OCI-LY1 (cell line): ENCODE measurements at regions not wholly inside any gene's neighbourhood (a gene's known extent, or its start where the extent isn't known, plus 50 kb on each side); places are given as distances from the start of the nearest gene placed in this dataset.
"Not testable (repeated sequence)": the region's sequence is repeated elsewhere in the genome, so short reads cannot be mapped to it uniquely, and the experiment has no call there.

ENCODE experiments used
- H2AFZ ChIP-seq: fragments of 200-600 bp; sonication (generic), shearing (Covaris generic); 2 replicates; pipeline ENCODE4 v1.6.0; 2014; ENCODE audit warnings: antibody characterized with exemption, mild to moderate bottlenecking, low read length
- H3F3A ChIP-seq: fragments of 200-600 bp; sonication (generic), shearing (Covaris generic); 2 replicates; pipeline ENCODE4 v1.6.0; 2014; ENCODE audit warnings: mild to moderate bottlenecking, antibody characterized with exemption, low read length, moderate library complexity; ENCODE audit not compliant: insufficient read depth
- H3K27ac ChIP-seq: fragments of 200-600 bp; sonication (generic); 2 replicates; pipeline ENCODE4 v1.5.1; 2014; ENCODE audit warnings: low read length, mixed run types, mild to moderate bottlenecking, low read depth; ENCODE audit not compliant: poor library complexity, severe bottlenecking
- H3K27me3 ChIP-seq: fragments of 200-600 bp; sonication (generic); 2 replicates; pipeline ENCODE4 v1.6.0; 2014; ENCODE audit warnings: antibody characterized with exemption, mild to moderate bottlenecking, low read length, moderate library complexity; ENCODE audit not compliant: insufficient read depth
- H3K36me3 ChIP-seq: fragments of 200-600 bp; sonication (generic); 2 replicates; pipeline ENCODE4 v1.6.1; 2014; ENCODE audit warnings: mild to moderate bottlenecking, antibody characterized with exemption, low read length, moderate library complexity, mixed read lengths; ENCODE audit not compliant: insufficient read depth
- H3K4me1 ChIP-seq: fragments of 200-600 bp; sonication (generic); 2 replicates; pipeline ENCODE4 v1.5.1; 2014; ENCODE audit warnings: mild to moderate bottlenecking, low read length, moderate library complexity; ENCODE audit not compliant: insufficient read depth, severe bottlenecking
- H3K4me2 ChIP-seq: fragments of 200-600 bp; sonication (generic), shearing (Covaris generic); 2 replicates; pipeline ENCODE4 v1.6.1; 2014; ENCODE audit warnings: low read length
- H3K4me3 ChIP-seq: fragments of 200-600 bp; sonication (generic); 2 replicates; pipeline ENCODE4 v1.5.1; 2014; ENCODE audit warnings: low read length, low read depth, mild to moderate bottlenecking, mixed read lengths; ENCODE audit not compliant: poor library complexity, severe bottlenecking
- H3K79me2 ChIP-seq: fragments of 200-600 bp; shearing (Covaris generic); 2 replicates; pipeline ENCODE4 v1.6.1; 2016; ENCODE audit warnings: mixed run types, low read length, mixed read lengths; ENCODE audit not compliant: insufficient read depth
- H3K9ac ChIP-seq: fragments of 200-600 bp; sonication (generic), shearing (Covaris generic); 2 replicates; pipeline ENCODE4 v1.6.1; 2014; ENCODE audit warnings: mild to moderate bottlenecking, low read length, mixed read lengths
- H3K9me2 ChIP-seq: fragments of 200-600 bp; sonication (generic), shearing (Covaris generic); 2 replicates; pipeline ENCODE4 v1.6.1; 2014; ENCODE audit warnings: low read depth, mild to moderate bottlenecking, low read length, mixed read lengths
- H3K9me3 ChIP-seq: fragments of 200-600 bp; shearing (Covaris generic); 2 replicates; pipeline ENCODE4 v1.6.1; 2014; ENCODE audit warnings: low read length, mixed read lengths
- H4K20me1 ChIP-seq: fragments of 200-600 bp; sonication (generic), shearing (Covaris generic); 2 replicates; pipeline ENCODE4 v1.6.0; 2016; ENCODE audit warnings: mild to moderate bottlenecking, low read length; ENCODE audit not compliant: insufficient read depth
- EZH2 ChIP-seq: fragments of 200-600 bp; sonication (generic), shearing (Covaris generic); IDR thresholded peaks from 2 replicates; pipeline ENCODE4 v1.8.0; 2017; ENCODE audit warnings: borderline replicate concordance, mixed run types, mild to moderate bottlenecking, antibody characterized with exemption, low read length, moderate library complexity, mixed read lengths
- TF ChIP-seq, protein P1 (sequence below): fragments of 200-600 bp; sonication (generic), shearing (Covaris generic); IDR thresholded peaks from 2 replicates; pipeline ENCODE4 v1.5.1; 2017; ENCODE audit warnings: mild to moderate bottlenecking, antibody characterized with exemption, low read length, moderate library complexity, mixed read lengths

- not testable (repeated sequence) for H4K20me1 ChIP-seq, H3K79me2 ChIP-seq, H3K9me2 ChIP-seq, H3K4me3 ChIP-seq, H3F3A ChIP-seq, H2AFZ ChIP-seq, H3K27me3 ChIP-seq, H3K4me2 ChIP-seq, H3K9me3 ChIP-seq, H3K9ac ChIP-seq, H3K27ac ChIP-seq, H3K4me1 ChIP-seq, H3K36me3 ChIP-seq
Measured at GRCh38 chr2:131774955-131775555, 247.4 kb downstream of the CCDC74A start.

GRCh38 chr2:131775903-131776506 is 248.3 kb downstream of the CCDC74A start:
- TF ChIP-seq, protein P1, sequence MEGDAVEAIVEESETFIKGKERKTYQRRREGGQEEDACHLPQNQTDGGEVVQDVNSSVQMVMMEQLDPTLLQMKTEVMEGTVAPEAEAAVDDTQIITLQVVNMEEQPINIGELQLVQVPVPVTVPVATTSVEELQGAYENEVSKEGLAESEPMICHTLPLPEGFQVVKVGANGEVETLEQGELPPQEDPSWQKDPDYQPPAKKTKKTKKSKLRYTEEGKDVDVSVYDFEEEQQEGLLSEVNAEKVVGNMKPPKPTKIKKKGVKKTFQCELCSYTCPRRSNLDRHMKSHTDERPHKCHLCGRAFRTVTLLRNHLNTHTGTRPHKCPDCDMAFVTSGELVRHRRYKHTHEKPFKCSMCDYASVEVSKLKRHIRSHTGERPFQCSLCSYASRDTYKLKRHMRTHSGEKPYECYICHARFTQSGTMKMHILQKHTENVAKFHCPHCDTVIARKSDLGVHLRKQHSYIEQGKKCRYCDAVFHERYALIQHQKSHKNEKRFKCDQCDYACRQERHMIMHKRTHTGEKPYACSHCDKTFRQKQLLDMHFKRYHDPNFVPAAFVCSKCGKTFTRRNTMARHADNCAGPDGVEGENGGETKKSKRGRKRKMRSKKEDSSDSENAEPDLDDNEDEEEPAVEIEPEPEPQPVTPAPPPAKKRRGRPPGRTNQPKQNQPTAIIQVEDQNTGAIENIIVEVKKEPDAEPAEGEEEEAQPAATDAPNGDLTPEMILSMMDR, result peak; percentile 22; the same call in 1 of the 2 replicates
- not testable (repeated sequence) for H3K4me2 ChIP-seq

DNA sequence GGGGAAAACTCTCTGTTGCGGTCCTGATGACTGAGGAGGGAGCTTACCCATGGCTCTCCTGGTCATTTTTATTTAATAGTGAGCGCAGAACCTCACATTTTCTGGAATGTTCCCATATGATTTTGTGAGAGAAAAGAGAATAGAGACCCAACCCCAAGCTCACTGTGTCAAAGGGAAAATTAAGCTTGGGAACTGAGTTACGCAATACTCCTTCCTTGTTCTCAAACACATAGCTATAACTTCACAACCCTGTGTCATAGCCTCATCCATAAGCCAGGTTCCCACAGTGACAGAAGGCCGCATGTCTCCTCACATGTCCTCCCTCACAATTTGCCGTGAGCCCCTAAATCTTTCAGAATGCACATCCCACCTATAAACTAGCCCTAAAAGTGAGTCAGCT is 252.8 kb downstream of the CCDC74A start:
- not testable (repeated sequence) for H3K9me3 ChIP-seq, H3K4me2 ChIP-seq, H3K9ac ChIP-seq, H3K4me1 ChIP-seq, H2AFZ ChIP-seq, H3K9me2 ChIP-seq, H3K4me3 ChIP-seq, H3F3A ChIP-seq, H4K20me1 ChIP-seq, H3K27ac ChIP-seq, H3K36me3 ChIP-seq, H3K79me2 ChIP-seq, H3K27me3 ChIP-seq

More at GRCh38 chr2:131775903-131776506, 248.3 kb downstream of the CCDC74A start:
- H3K27ac ChIP-seq, H3F3A ChIP-seq, H3K36me3 ChIP-seq, H3K9me2 ChIP-seq, H2AFZ ChIP-seq, H3K79me2 ChIP-seq, H4K20me1 ChIP-seq, H3K4me3 ChIP-seq, H3K4me1 ChIP-seq, H3K9ac ChIP-seq, H3K9me3 ChIP-seq, H3K27me3 ChIP-seq: not testable (repeated sequence)

GRCh38 chr2:131801210-131801744 is 273.6 kb downstream of the CCDC74A start:
- no peaks in the 10 kb centered on the region for H3F3A ChIP-seq
- TF ChIP-seq, protein P1, result no peak
- TF ChIP-seq EZH2, result no peak
- no peaks in the 10 kb centered on the region for H3K4me1 ChIP-seq
- no peaks in the 10 kb centered on the region for H3K27me3 ChIP-seq
- H3K4me2 ChIP-seq, result peak overlapping the region; percentile 68
- no peak overlapping the region for H3K9ac ChIP-seq
- H4K20me1 ChIP-seq, result no peaks in the 10 kb centered on the region
- H3K9me3 ChIP-seq, result no peaks in the 10 kb centered on the region
- H3K36me3 ChIP-seq, result no peaks in the 10 kb centered on the region
- H3K9me2 ChIP-seq, result no peaks in the 10 kb centered on the region
- no peaks in the 10 kb centered on the region for H3K79me2 ChIP-seq
- no peak overlapping the region for H3K4me3 ChIP-seq
- H2AFZ ChIP-seq, result no peak overlapping the region
- H3K27ac ChIP-seq, result no peak overlapping the region
